GM12878 (cell line): ENCODE measurements at regions not wholly inside any gene's neighbourhood (a gene's known extent, or its start where the extent isn't known, plus 50 kb on each side); places are given as distances from the start of the nearest gene placed in this dataset.

Experiments used
- ATAC-seq: fragments of 200-7000 bp; cut with Tn5 transposase; 3 replicates; pipeline ENCODE4 v1.9.1; 2020; ENCODE audit warnings: mild to moderate bottlenecking, moderate library complexity
- BruUV-seq: library from RNA; stranded (reverse); fragments of 400-500 nt; replicated peaks from 2 replicates; lab custom pipeline; 2021; lab: Mats Ljungman, UMichigan
- CTCF ChIA-PET: fragments of 300-600 bp; sonication (Branson Sonifier 250); formaldehyde crosslinking; extraction: SDS; loops from one replicate; lab custom pipeline; 2021; ENCODE audit warnings: inconsistent platforms; lab: Yijun Ruan, JAX
- POLR2A ChIA-PET: fragments of 350-600 bp; formaldehyde crosslinking; extraction: SDS; loops from one replicate; lab custom pipeline; 2021; ENCODE audit warnings: inconsistent platforms; lab: Charles Lee
- RAD21 ChIA-PET: fragments of 300-600 bp; sonication (Branson Sonifier 250); formaldehyde crosslinking; loops from one replicate; lab custom pipeline; 2023; ENCODE audit warnings: antibody characterized with exemption; ENCODE audit not compliant: unreplicated experiment; lab: Charles Lee
- SMC1A ChIA-PET: fragments of 300-600 bp; sonication (Branson Sonifier 250); formaldehyde crosslinking; loops from one replicate; lab custom pipeline; 2023; ENCODE audit not compliant: unreplicated experiment, uncharacterized antibody; lab: Charles Lee
- DNase-seq: peaks from one replicate; pipeline ENCODE4 v3.0.0-alpha.2; 2011; ENCODE audit warnings: low read depth, low spot score
- FAIRE-seq: peaks from 3 replicates; lab custom pipeline; 2011; peaks lifted over from hg19 to GRCh38; lab: Jason Lieb, UNC
- H2AFZ ChIP-seq: 2 replicates; pipeline ENCODE4 v1.6.0; 2011; ENCODE audit warnings: low read depth, low read length, control low read depth; ENCODE audit not compliant: control insufficient read depth
- H3K27ac ChIP-seq: 2 replicates; pipeline ENCODE4 v1.5.1; 2011; ENCODE audit warnings: control low read depth; ENCODE audit not compliant: control insufficient read depth, insufficient read depth
- H3K27me3 ChIP-seq, 2 experiments: replicated peaks in 1 of 2; 2 replicates each; pipeline versions ENCODE4 v1.6.0 to v1.6.1; 2011; ENCODE audit warnings: low read length in 1 of 2; ENCODE audit not compliant: control insufficient read depth in 2 of 2, insufficient read depth in 2 of 2
- H3K36me3 ChIP-seq, 2 experiments: 2 replicates each; pipeline ENCODE4 v1.5.1; 2011; ENCODE audit warnings: low read length in 1 of 2; ENCODE audit not compliant: control insufficient read depth in 2 of 2, insufficient read depth in 2 of 2
- H3K4me1 ChIP-seq: 2 replicates; pipeline ENCODE4 v1.6.1; 2011; ENCODE audit warnings: mild to moderate bottlenecking, low read length, moderate library complexity, mixed read lengths; ENCODE audit not compliant: control insufficient read depth, insufficient read depth
- H3K4me2 ChIP-seq: 2 replicates; pipeline ENCODE4 v1.6.0; 2011; ENCODE audit warnings: control low read depth; ENCODE audit not compliant: control insufficient read depth, insufficient read depth
- H3K4me3 ChIP-seq: fragments of 200-600 bp; sonication (generic); 2 replicates; pipeline ENCODE4 v1.5.1; 2016
- H3K79me2 ChIP-seq: 2 replicates; pipeline ENCODE4 v1.6.0; 2011; ENCODE audit warnings: low read length; ENCODE audit not compliant: control insufficient read depth, insufficient read depth
- H3K9ac ChIP-seq: 2 replicates; pipeline ENCODE4 v1.8.0; 2011; ENCODE audit warnings: low read length, control low read depth, mixed read lengths; ENCODE audit not compliant: control insufficient read depth, insufficient read depth
- H3K9me3 ChIP-seq: replicated peaks from 3 replicates; pipeline ENCODE4 v1.5.1; 2011; ENCODE audit warnings: mild to moderate bottlenecking, low read length; ENCODE audit not compliant: control insufficient read depth, insufficient read depth
- H4K20me1 ChIP-seq: 2 replicates; pipeline ENCODE4 v1.6.0; 2011; ENCODE audit not compliant: control insufficient read depth, insufficient read depth
- CEBPZ ChIP-seq: fragments of 150-350 bp; IDR thresholded peaks from 2 replicates; pipeline ENCODE4 v1.6.1; 2016; ENCODE audit warnings: low read depth, low read length
- CHD1 ChIP-seq: IDR thresholded peaks from 2 replicates; pipeline ENCODE4 v1.6.1; 2012; ENCODE audit warnings: low read depth, low read length, improper control_type of control experiment
- DPF2 ChIP-seq: fragments of 450-650 bp; IDR thresholded peaks from 2 replicates; pipeline ENCODE4 v1.6.1; 2017; ENCODE audit warnings: mild to moderate bottlenecking
- ESRRA ChIP-seq: IDR thresholded peaks from 2 replicates; pipeline ENCODE4 v1.6.1; 2012; ENCODE audit warnings: mild to moderate bottlenecking, low read length, improper control_type of control experiment
- FOS ChIP-seq: IDR thresholded peaks from 3 replicates; pipeline ENCODE4 v1.6.1; 2011; ENCODE audit warnings: borderline replicate concordance; ENCODE audit not compliant: insufficient read length; ENCODE audit errors: extremely low read depth
- FOXK2 ChIP-seq: fragments of 450-650 bp; IDR thresholded peaks from 2 replicates; pipeline ENCODE4 v1.6.1; 2017; ENCODE audit warnings: mild to moderate bottlenecking, moderate library complexity
- PKNOX1 ChIP-seq: fragments of 450-650 bp; IDR thresholded peaks from 2 replicates; pipeline ENCODE4 v1.6.1; 2016; ENCODE audit warnings: mild to moderate bottlenecking
- POLR2AphosphoS2 ChIP-seq: IDR thresholded peaks from 2 replicates; pipeline ENCODE4 v1.6.1; 2011; ENCODE audit warnings: low read depth, mild to moderate bottlenecking, low read length, improper control_type of control experiment, moderate library complexity
- RFX5 ChIP-seq: IDR thresholded peaks from 2 replicates; pipeline ENCODE4 v1.6.1; 2011; ENCODE audit warnings: low read depth, low read length, improper control_type of control experiment
- TCF3 ChIP-seq: IDR thresholded peaks from 2 replicates; pipeline ENCODE4 v1.6.1; 2012; ENCODE audit warnings: low read depth, mild to moderate bottlenecking, low read length, borderline replicate concordance; ENCODE audit not compliant: insufficient read depth
- TCF7 ChIP-seq: IDR thresholded peaks from 2 replicates; pipeline ENCODE4 v1.6.1; 2014; ENCODE audit warnings: antibody characterized with exemption, borderline replicate concordance
- ZBTB40 ChIP-seq: fragments of 450-650 bp; IDR thresholded peaks from 2 replicates; pipeline ENCODE4 v1.6.1; 2016; ENCODE audit warnings: mild to moderate bottlenecking, moderate library complexity, borderline replicate concordance
- ZNF592 ChIP-seq: fragments of 450-650 bp; IDR thresholded peaks from 2 replicates; pipeline ENCODE4 v1.6.1; 2017; ENCODE audit warnings: mild to moderate bottlenecking, moderate library complexity
- in situ Hi-C: fragments of 300-500 bp; cut with MboI; formaldehyde crosslinking; loops from 9 replicates; pipeline ENCODE4 v1.14.3; 2018; ENCODE audit warnings: mixed read lengths
- intact Hi-C: fragments of 100-400 bp; cut with micrococcal nuclease; formaldehyde crosslinking; loops from one replicate; pipeline ENCODE4 v1.14.2; 2022; ENCODE audit not compliant: unreplicated experiment

- H3K79me2 ChIP-seq: no peaks in the 10 kb centered on the region
- no peak overlapping the region for H3K4me2 ChIP-seq
- no TSS peak for BruUV-seq
- peaks cover 3% of the 10 kb centered on the region; the same call in 1 of the 3 replicates for H3K9me3 ChIP-seq
- in situ Hi-C loops (no loop called here), intact Hi-C loops (no loop called here)
- no peak overlapping the region for H3K27ac ChIP-seq
- no peak overlapping the region for H3K9ac ChIP-seq
- ChIA-PET POLR2A (no interaction called here), RAD21 (no interaction called here), SMC1A (no interaction called here), CTCF (no interaction called here)
- no peak for TF ChIP-seq FOS
- no peak for TF ChIP-seq DPF2
- no peak for TF ChIP-seq POLR2AphosphoS2
- no peak for TF ChIP-seq CEBPZ
- TF ChIP-seq CHD1: no peak
- no peak for TF ChIP-seq ESRRA
- TF ChIP-seq PKNOX1: no peak
- TF ChIP-seq TCF3: no peak
- TF ChIP-seq TCF7: no peak
- no peak for TF ChIP-seq FOXK2
- no peak for TF ChIP-seq ZNF592
- TF ChIP-seq RFX5: no peak
- TF ChIP-seq ZBTB40: no peak
- H3K4me3 ChIP-seq: no peak overlapping the region
- no peaks in the 10 kb centered on the region for H4K20me1 ChIP-seq
- DNase-seq: no peak
- no peak for ATAC-seq
- no peak overlapping the region for H2AFZ ChIP-seq
- H3K36me3 ChIP-seq: no peaks in the 10 kb centered on the region
- no peaks in the 10 kb centered on the region for H3K4me1 ChIP-seq
- no peaks in the 10 kb centered on the region for H3K27me3 ChIP-seq
- FAIRE-seq: no peak
These were observed 129.1 kb upstream of the THY1 start for GRCh38 chr11:119552106-119552485.
